ENCODE measurements at regions not wholly inside any gene's neighbourhood (a gene's known extent, or its start where the extent isn't known, plus 50 kb on each side); places are given as distances from the start of the nearest gene placed in this dataset.
A peak's percentile ranks its signal among the peaks of the same experiment; 100 is the strongest.

DNA sequence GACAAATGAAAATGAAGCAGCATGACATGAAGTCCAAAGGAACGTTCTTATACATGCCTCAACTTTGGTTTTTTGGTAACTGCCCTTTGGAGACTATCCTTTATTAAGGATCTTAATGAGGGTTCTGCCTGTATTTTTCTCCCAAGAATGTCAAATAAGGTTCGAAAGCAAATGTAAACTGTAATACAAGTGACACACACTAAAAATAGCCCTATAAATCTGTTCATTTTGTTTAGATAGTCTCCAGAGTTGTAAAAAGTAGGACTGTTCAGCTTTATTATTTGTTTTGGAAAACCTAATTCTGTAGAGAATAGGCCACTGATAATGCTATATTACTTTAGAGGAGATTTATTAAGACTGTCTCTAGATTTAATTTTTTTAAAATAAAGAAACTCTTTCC is 80.5 kb upstream of the CDIN1 start:
- DNase-seq: no peak
- no peak for ATAC-seq
- TF ChIP-seq, protein P1, sequence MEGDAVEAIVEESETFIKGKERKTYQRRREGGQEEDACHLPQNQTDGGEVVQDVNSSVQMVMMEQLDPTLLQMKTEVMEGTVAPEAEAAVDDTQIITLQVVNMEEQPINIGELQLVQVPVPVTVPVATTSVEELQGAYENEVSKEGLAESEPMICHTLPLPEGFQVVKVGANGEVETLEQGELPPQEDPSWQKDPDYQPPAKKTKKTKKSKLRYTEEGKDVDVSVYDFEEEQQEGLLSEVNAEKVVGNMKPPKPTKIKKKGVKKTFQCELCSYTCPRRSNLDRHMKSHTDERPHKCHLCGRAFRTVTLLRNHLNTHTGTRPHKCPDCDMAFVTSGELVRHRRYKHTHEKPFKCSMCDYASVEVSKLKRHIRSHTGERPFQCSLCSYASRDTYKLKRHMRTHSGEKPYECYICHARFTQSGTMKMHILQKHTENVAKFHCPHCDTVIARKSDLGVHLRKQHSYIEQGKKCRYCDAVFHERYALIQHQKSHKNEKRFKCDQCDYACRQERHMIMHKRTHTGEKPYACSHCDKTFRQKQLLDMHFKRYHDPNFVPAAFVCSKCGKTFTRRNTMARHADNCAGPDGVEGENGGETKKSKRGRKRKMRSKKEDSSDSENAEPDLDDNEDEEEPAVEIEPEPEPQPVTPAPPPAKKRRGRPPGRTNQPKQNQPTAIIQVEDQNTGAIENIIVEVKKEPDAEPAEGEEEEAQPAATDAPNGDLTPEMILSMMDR (IDR thresholded peaks at IDR 0.05): no peak
- Histone ChIP-seq H3K9me3 (no peaks in the 10 kb centered on the region), H3K36me3 (no peaks in the 10 kb centered on the region), H3K27me3 (no peaks in the 10 kb centered on the region), H3K4me1 (no peaks in the 10 kb centered on the region), H3K27ac (no peak overlapping the region), H3K4me3 (no peak overlapping the region)
- intact Hi-C loops (cut with DNase I): no loop called here

- H3K27ac ChIP-seq: no peak overlapping the region
- DNase-seq: peak in 2 of 4 donors; percentile 46 to 76
- intact Hi-C loops (cut with DNase I): loop anchor here in 1 of 2 donors (10.0 kb wide), 1 partner anchor 635 kb away; no protein-coding TSS in a partner anchor
Measured at GRCh38 chr15:36499412-36500389, 79.7 kb upstream of the CDIN1 start.

DNA sequence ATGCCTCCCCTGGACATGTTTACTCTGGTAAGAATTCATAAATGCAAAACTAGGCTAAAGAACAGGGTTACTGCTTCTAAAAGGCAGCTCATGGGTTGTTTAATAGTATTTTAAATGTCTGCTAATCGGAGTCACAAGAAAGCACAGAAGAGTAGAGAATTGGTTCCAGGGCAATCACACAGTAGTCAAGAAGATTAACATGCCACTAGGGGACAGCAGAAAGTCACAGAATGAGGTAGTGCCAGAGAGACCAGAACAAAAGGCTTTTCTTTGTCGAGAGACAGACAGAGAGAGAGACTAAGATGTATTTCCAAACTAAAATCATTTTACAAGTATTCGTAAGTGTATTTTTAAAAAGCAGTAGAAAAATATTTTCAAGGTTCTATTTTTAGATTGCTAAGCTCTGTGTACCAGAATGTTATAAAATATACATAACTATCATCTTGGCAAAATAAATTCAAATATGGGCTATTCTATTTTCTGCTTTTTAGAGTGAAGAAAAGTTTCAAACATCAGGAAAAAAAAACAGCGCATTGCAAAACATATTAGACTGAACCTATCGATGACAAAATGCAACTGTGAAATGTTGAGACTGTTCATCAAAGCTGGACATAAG is 78.3 kb upstream of the CDIN1 start:
- Histone ChIP-seq H3K27me3 (no peaks in the 10 kb centered on the region), H3K4me1 (no peaks in the 10 kb centered on the region), H3K9me3 (no peaks in the 10 kb centered on the region), H3K36me3 (no peaks in the 10 kb centered on the region), H3K4me3 (no peak overlapping the region), H3K27ac (no peak overlapping the region)
- DNase-seq (peak in 2 of 4 donors; percentile 37 to 74), ATAC-seq (peak; percentile 82)
- TF ChIP-seq, protein P1 (IDR thresholded peaks at IDR 0.05): peak; percentile 28 to 56
- intact Hi-C loops (cut with DNase I): loop anchor here in 1 of 2 donors (10.0 kb wide), 1 partner anchor 634 kb away; no protein-coding TSS in a partner anchor

More at GRCh38 chr15:36499412-36500389, 79.7 kb upstream of the CDIN1 start:
- no peak for ATAC-seq
- H3K4me1 ChIP-seq: no peaks in the 10 kb centered on the region
- no peaks in the 10 kb centered on the region for H3K27me3 ChIP-seq
- H3K4me3 ChIP-seq: no peak overlapping the region
- no peaks in the 10 kb centered on the region for H3K9me3 ChIP-seq
- TF ChIP-seq, protein P1 (IDR thresholded peaks at IDR 0.05): no peak
- H3K36me3 ChIP-seq: no peaks in the 10 kb centered on the region

DNA sequence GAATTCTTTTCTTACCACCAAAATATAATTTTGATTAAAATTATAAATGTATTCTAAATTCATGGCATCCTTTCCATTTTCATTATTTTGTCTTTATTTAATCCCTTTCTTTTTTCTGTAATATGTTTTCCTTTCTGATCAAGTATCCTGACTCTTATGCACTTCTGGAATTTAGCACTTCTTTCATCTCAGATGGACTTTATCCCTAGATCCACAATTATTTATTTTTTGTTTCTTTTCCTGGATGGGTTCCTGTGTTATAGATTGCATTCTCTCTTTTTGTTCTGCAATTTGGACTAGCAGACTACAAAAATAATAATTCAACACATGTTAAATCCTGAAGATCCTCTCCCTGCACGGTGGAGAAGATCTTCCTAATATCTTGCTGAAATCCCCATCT is 76.9 kb upstream of the CDIN1 start:
- Histone ChIP-seq H3K4me1 (no peaks in the 10 kb centered on the region), H3K27me3 (no peaks in the 10 kb centered on the region), H3K4me3 (no peak overlapping the region), H3K9me3 (no peaks in the 10 kb centered on the region), H3K36me3 (no peaks in the 10 kb centered on the region), H3K27ac (no peak overlapping the region)
- intact Hi-C loops (cut with DNase I): loop anchor here in 1 of 2 donors (10.0 kb wide), 1 partner anchor 632 kb away; no protein-coding TSS in a partner anchor
- TF ChIP-seq, protein P1 (IDR thresholded peaks at IDR 0.05): no peak
- DNase-seq (no peak), ATAC-seq (no peak)
